GM19035 (cell line): ENCODE measurements at regions not wholly inside any gene's neighbourhood (a gene's known extent, or its start where the extent isn't known, plus 50 kb on each side); places are given as distances from the start of the nearest gene placed in this dataset.

Experiments used
- ATAC-seq: cut with Tn5 transposase; IDR thresholded peaks from one replicate; pipeline ENCODE4 v1.9.1; 2021; ENCODE audit not compliant: unreplicated experiment

- ATAC-seq = no peak
These were observed 451.8 kb downstream of the VRK1 start for GRCh38 chr14:97248973-97249372.

- no peak for ATAC-seq
These were observed 453.7 kb downstream of the VRK1 start for GRCh38 chr14:97250931-97251330.

GRCh38 chr14:97251491-97252155, 454.4 kb downstream of the VRK1 start:
- ATAC-seq = no peak

- ATAC-seq = no peak
These were observed 456.6 kb downstream of the VRK1 start for GRCh38 chr14:97253756-97254155.

- no peak for ATAC-seq
These were observed 465.2 kb downstream of the VRK1 start for GRCh38 chr14:97262336-97262735.

DNA sequence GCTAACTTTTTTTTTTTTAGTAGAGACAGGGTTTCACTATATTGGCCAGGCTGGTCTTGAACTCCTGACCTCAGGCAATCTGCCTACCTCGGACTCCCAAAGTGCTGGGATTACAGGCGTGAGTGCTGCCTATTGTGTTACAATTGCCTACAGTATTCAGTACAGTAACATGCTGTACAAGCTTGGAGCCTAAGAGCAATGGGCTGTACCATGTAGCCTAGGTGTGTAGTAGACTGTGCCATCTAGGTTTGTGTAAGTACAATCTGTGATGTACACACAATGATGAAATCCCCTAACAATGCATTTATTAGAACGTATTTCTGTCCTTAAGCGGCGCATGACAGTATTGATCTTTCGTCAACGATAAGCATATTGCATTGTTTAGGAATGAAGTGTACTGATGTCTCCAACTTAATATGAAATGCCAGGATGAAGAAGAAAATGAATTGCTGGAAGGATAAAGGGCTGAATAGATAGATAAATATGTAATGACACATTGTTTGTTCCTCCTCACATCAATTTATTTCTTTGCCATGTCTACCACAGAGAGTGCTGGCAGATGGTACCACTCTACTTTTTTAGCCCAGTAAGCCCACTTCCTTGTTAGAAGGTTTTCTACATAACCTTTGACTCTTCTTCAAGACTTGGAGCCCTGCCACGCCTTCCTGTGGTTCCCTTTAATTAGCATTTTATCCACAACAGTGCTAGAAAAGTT, 467.5 kb downstream of the VRK1 start:
- ATAC-seq = no peak

DNA sequence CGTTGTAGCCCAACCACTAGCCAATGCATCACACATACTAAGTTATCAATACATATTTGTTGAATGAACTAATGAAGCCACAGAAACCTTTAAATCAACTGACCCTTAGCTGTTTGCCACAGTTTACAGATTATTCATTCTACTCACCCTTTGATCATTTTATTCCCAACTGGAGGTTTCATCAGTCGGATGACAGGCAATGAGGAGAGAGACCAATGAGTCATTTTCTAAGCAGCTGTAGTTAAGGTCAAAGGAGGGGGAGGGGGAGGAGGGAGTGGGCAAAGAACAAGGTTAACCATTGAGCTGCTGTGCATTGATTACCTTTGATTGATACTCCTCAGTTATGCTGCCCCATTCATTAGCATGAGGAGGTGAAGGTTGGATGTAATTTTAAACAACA, 469.5 kb downstream of the VRK1 start:
- ATAC-seq = no peak

- ATAC-seq = no peak
These were observed 470.3 kb downstream of the VRK1 start for GRCh38 chr14:97267509-97267908.

- ATAC-seq = no peak
These were observed 470.9 kb downstream of the VRK1 start for GRCh38 chr14:97268097-97268496.

DNA sequence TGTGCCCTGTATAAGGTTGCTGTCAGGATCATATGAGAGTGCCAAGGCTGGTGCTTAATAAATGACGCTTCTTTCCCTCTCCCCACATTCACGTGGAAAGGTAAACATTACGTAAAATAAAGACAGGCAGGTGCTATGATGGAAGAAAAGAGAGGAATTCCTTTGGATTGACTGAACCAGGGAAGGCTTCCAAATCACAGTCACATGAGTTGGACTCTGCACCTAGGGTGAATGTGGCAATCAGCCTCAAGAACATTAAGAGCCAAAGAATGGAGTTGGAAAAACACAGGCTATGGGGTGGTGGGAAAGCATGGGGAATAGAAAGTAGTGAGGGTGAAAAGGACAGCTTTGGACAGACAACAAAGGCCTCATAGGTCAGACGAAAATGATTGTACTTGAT, 473.1 kb downstream of the VRK1 start:
- ATAC-seq = no peak

- ATAC-seq = no peak
These were observed 474.3 kb downstream of the VRK1 start for GRCh38 chr14:97271451-97271960.

DNA sequence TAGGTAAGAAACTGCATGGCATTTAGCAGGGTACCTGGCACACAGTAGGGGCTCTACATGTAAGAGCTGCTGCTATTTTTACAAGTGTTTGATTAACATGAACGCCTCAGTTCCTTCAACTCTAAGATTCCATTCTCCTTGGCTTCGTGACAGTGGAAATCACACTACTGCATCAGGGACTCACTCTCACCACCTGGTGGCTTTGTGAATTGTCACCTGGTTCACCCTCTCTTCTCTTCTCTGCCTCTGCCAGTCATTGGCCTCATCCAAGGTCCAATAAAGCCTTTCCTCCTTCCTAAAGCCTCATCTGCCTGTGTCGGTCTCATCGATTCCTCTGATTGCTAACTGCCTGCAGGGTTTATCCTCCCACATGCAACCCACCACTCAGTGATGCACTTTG, 476.4 kb downstream of the VRK1 start:
- ATAC-seq = no peak

DNA sequence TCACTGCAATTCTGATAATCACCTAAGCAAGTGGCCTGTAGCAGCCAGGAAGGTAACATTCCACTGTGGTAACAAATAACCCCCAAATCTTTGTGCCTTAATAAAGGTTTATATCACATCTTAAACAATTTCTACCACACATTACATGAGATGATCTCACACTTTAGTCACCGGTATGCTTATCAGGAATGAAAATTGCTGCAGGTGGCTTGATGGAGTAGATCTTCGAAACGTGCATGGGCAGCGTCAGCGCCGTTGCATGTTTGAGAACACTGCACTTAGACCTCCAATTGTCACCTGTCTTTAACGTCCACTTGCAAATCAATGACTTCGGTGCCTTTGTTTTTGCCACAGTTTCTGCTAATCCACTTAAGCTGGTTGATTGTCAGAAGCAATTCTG, 477.4 kb downstream of the VRK1 start:
- ATAC-seq = no peak

GRCh38 chr14:97275276-97275675, 478.1 kb downstream of the VRK1 start:
- no peak for ATAC-seq

GRCh38 chr14:97276573-97276972, 479.4 kb downstream of the VRK1 start:
- no peak for ATAC-seq

DNA sequence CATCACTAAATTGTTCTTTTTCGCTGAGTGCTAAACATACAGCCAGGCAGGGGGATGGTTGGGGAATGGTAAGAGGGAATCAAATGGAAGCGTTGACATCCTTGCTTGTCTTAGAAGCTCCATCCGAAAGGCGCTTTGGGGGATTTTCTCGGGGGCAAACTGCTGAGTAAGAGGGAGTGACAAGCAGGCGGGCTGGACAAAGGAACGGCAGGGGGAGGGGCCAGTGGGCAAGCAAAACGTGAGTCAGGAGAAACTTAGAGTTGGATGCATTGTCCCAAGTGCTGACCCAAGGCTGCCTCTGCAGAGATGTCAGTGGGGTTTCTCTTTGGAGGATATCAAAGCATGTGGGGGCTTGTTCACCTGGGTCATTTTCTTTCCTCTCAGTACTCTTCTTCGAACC, 480.5 kb downstream of the VRK1 start:
- no peak for ATAC-seq

DNA sequence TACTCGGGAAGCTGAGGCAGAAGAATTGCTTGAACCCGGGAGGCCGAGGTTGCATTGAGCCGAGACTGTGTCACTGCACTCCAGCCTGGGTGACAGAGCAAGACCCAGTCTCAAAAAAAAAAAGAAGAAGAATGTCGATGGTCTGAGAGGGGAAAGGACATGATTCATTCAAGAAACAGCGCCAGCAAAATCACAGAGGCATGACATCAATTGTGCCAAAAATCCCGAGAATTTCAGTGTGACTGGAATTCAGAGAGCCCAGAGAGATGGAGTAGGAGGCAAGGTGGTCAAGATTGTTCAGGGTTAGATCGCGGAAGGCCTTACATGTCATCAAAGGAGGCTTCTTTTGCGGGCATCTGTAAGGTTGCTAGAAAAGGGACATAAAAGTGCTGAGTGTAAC, 483.3 kb downstream of the VRK1 start:
- no peak for ATAC-seq

- ATAC-seq = no peak
These were observed 484.6 kb downstream of the VRK1 start for GRCh38 chr14:97281741-97282140.

GRCh38 chr14:97282210-97283004, 485.2 kb downstream of the VRK1 start:
- no peak for ATAC-seq

- ATAC-seq = no peak
These were observed 485.8 kb downstream of the VRK1 start for GRCh38 chr14:97283005-97283403.

DNA sequence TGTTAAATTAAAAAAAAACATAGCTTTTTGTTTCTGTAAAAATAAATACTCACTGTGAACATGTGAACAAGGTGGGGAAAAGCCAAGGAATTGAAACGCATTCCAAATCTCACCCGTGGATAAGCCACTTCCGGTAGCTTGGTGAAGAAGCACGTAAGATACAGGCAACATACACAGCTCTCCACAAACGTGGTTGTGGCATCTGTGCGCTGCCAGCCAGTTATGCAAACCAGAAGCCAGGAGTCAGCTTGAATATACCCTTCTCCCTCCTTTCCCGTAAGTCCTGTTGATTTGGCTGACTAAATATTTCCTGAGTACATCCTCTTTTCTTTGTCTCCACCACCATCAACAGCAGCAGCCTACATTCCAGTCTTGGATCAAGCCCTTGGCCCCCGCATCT, 486.2 kb downstream of the VRK1 start:
- ATAC-seq = no peak

DNA sequence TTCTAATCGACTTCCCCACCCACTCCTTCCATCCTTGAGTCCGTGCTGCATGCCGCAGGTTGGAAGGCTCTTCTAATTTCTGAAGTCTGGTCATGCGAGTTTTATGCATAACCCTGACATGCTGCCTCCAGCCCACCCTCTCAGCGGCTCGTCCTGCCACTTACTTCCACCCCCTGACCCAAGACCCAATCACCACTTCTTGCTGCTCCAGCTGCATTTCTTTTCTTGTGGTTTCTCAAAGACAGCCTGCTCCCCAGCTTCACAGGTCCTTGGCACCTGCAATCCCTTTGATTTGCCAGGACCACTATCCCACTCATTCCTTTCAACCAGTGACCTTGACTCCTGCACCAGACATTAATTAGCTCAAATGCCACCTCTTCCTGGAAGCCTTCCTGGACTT, 486.7 kb downstream of the VRK1 start:
- ATAC-seq = no peak
